Stomach smooth muscle (tissue), 2 donors: ENCODE measurements at regions not wholly inside any gene's neighbourhood (a gene's known extent, or its start where the extent isn't known, plus 50 kb on each side); places are given as distances from the start of the nearest gene placed in this dataset.

ENCODE experiments used
- H3K27ac ChIP-seq: one replicate; pipeline ENCODE4 v1.7.0; 2013; ENCODE audit warnings: mild to moderate bottlenecking, low read length, inconsistent platforms
- H3K27me3 ChIP-seq, 2 donors: one replicate each; pipeline ENCODE4 v1.7.0; 2013; ENCODE audit warnings: low read length in 2 of 2; ENCODE audit not compliant: insufficient read depth in 2 of 2, control insufficient read depth in 1 of 2
- H3K36me3 ChIP-seq, 2 donors: one replicate each; pipeline ENCODE4 v1.7.0; 2013; ENCODE audit warnings: low read length in 2 of 2; ENCODE audit not compliant: control insufficient read depth in 2 of 2, insufficient read depth in 2 of 2
- H3K4me1 ChIP-seq: one replicate; pipeline ENCODE4 v1.7.0; 2013; ENCODE audit warnings: low read length; ENCODE audit not compliant: control insufficient read depth, insufficient read depth
- H3K4me3 ChIP-seq, 2 donors: one replicate each; pipeline ENCODE4 v1.7.0; 2013; ENCODE audit warnings: low read length in 2 of 2
- H3K9ac ChIP-seq, 2 donors: one replicate each; pipeline ENCODE4 v1.7.0; 2013; ENCODE audit warnings: low read length in 2 of 2, mild to moderate bottlenecking in 1 of 2
- H3K9me3 ChIP-seq, 2 donors: one replicate each; pipeline ENCODE4 v1.7.0; 2013; ENCODE audit warnings: low read length in 2 of 2; ENCODE audit not compliant: control insufficient read depth in 2 of 2
- donor health status: healthy.
- donor health status: Pancreatic carcinoma.

GRCh38 chrX:10945498-10945897, 165.6 kb upstream of the HCCS start:
- Histone ChIP-seq H3K4me1 (no peaks in the 10 kb centered on the region), H3K36me3 (no peaks in the 10 kb centered on the region)

GRCh38 chrX:10949541-10949940, 161.6 kb upstream of the HCCS start:
- H3K4me3 ChIP-seq = no peak overlapping the region
- no peak overlapping the region for H3K9ac ChIP-seq
- no peaks in the 10 kb centered on the region for H3K36me3 ChIP-seq
- no peak overlapping the region for H3K27ac ChIP-seq
- H3K27me3 ChIP-seq = no peaks in the 10 kb centered on the region
- H3K4me1 ChIP-seq = no peaks in the 10 kb centered on the region
- no peaks in the 10 kb centered on the region for H3K9me3 ChIP-seq

More at GRCh38 chrX:10945498-10945897, 165.6 kb upstream of the HCCS start:
- Histone ChIP-seq H3K9me3 (no peaks in the 10 kb centered on the region), H3K9ac (no peak overlapping the region), H3K4me3 (no peak overlapping the region), H3K27ac (no peak overlapping the region), H3K27me3 (no peaks in the 10 kb centered on the region)

- Histone ChIP-seq H3K4me1 (no peaks in the 10 kb centered on the region), H3K36me3 (no peaks in the 10 kb centered on the region), H3K27ac (no peak overlapping the region)
Observed at GRCh38 chrX:10952619-10953018, 158.5 kb upstream of the HCCS start.

GRCh38 chrX:10965174-10965798, 145.8 kb upstream of the HCCS start:
- Histone ChIP-seq H3K27ac (no peak overlapping the region), H3K4me1 (no peaks in the 10 kb centered on the region)

More at GRCh38 chrX:10952619-10953018, 158.5 kb upstream of the HCCS start:
- Histone ChIP-seq H3K27me3 (no peaks in the 10 kb centered on the region), H3K9ac (no peak overlapping the region), H3K4me3 (no peak overlapping the region), H3K9me3 (no peaks in the 10 kb centered on the region)

GRCh38 chrX:10966057-10966456, 145.1 kb upstream of the HCCS start:
- no peaks in the 10 kb centered on the region for H3K36me3 ChIP-seq

More at GRCh38 chrX:10965174-10965798, 145.8 kb upstream of the HCCS start:
- Histone ChIP-seq H3K9me3 (no peaks in the 10 kb centered on the region), H3K4me3 (no peak overlapping the region), H3K27me3 (no peaks in the 10 kb centered on the region), H3K36me3 (no peaks in the 10 kb centered on the region), H3K9ac (no peak overlapping the region)

GRCh38 chrX:10971176-10971575, 140.0 kb upstream of the HCCS start:
- no peak overlapping the region for H3K9ac ChIP-seq
- H3K36me3 ChIP-seq = no peaks in the 10 kb centered on the region
- H3K4me1 ChIP-seq = no peaks in the 10 kb centered on the region
- H3K27ac ChIP-seq = no peak overlapping the region
- no peak overlapping the region for H3K4me3 ChIP-seq
- H3K27me3 ChIP-seq = peaks cover 0 to 2% of the 10 kb centered on the region in 2 donors
- no peaks in the 10 kb centered on the region for H3K9me3 ChIP-seq

More at GRCh38 chrX:10966057-10966456, 145.1 kb upstream of the HCCS start:
- no peak overlapping the region for H3K4me3 ChIP-seq
- no peaks in the 10 kb centered on the region for H3K27me3 ChIP-seq
- no peaks in the 10 kb centered on the region for H3K9me3 ChIP-seq
- H3K27ac ChIP-seq = no peak overlapping the region
- no peaks in the 10 kb centered on the region for H3K4me1 ChIP-seq
- no peak overlapping the region for H3K9ac ChIP-seq

GRCh38 chrX:10971759-10972158, 139.4 kb upstream of the HCCS start:
- Histone ChIP-seq H3K27ac (no peak overlapping the region), H3K27me3 (peaks cover 0 to 2% of the 10 kb centered on the region in 2 donors), H3K9ac (no peak overlapping the region), H3K9me3 (no peaks in the 10 kb centered on the region), H3K4me1 (no peaks in the 10 kb centered on the region), H3K4me3 (no peak overlapping the region), H3K36me3 (no peaks in the 10 kb centered on the region)

- Histone ChIP-seq H3K4me1 (no peaks in the 10 kb centered on the region), H3K9ac (no peak overlapping the region), H3K9me3 (no peaks in the 10 kb centered on the region)
Observed at GRCh38 chrX:10972706-10973105, 138.4 kb upstream of the HCCS start.

GRCh38 chrX:10974920-10975319, 136.2 kb upstream of the HCCS start:
- Histone ChIP-seq H3K9me3 (no peaks in the 10 kb centered on the region), H3K4me1 (no peaks in the 10 kb centered on the region), H3K36me3 (no peaks in the 10 kb centered on the region), H3K27me3 (peaks cover 0 to 2% of the 10 kb centered on the region in 2 donors), H3K4me3 (no peak overlapping the region), H3K27ac (no peak overlapping the region), H3K9ac (no peak overlapping the region)

More at GRCh38 chrX:10972706-10973105, 138.4 kb upstream of the HCCS start:
- Histone ChIP-seq H3K36me3 (no peaks in the 10 kb centered on the region), H3K27me3 (peaks cover 0 to 2% of the 10 kb centered on the region in 2 donors), H3K27ac (no peak overlapping the region), H3K4me3 (no peak overlapping the region)

GRCh38 chrX:10979956-10980355, 131.2 kb upstream of the HCCS start:
- Histone ChIP-seq H3K36me3 (no peaks in the 10 kb centered on the region), H3K4me3 (no peak overlapping the region), H3K27ac (no peak overlapping the region), H3K4me1 (no peaks in the 10 kb centered on the region), H3K9me3 (no peaks in the 10 kb centered on the region), H3K9ac (no peak overlapping the region), H3K27me3 (no peaks in the 10 kb centered on the region)

- Histone ChIP-seq H3K4me1 (no peaks in the 10 kb centered on the region), H3K27ac (no peak overlapping the region), H3K9me3 (peaks cover 0 to 2% of the 10 kb centered on the region in 2 donors), H3K27me3 (no peaks in the 10 kb centered on the region), H3K9ac (no peak overlapping the region), H3K4me3 (no peak overlapping the region), H3K36me3 (no peaks in the 10 kb centered on the region)
Observed at GRCh38 chrX:10981506-10981905, 129.6 kb upstream of the HCCS start.
